ENCODE measurements at regions not wholly inside any gene's neighbourhood (a gene's known extent, or its start where the extent isn't known, plus 50 kb on each side); places are given as distances from the start of the nearest gene placed in this dataset.
"Not testable (repeated sequence)": the region's sequence is repeated elsewhere in the genome, so short reads cannot be mapped to it uniquely, and the experiment has no call there.

DNA sequence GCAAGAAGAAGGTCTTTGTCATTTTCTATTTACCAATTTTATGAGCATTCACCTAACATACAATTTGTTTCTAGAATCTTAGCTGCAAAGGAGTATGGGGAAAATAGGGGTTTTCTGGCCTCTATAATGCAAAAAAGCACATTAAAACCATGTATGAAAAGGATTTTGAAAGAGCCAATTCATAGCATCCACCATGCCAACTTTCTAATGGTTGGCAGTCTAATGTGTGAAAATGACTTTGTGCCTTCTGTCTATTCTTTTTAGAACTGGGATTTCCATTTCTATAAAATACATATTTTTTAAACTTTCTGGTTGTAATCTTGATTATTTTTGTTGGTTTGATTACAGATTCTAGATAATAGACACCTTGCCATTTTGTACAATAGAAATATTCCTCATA lies 333.7 kb upstream of the CNTN6 start:
- FAIRE-seq: no peak
- DNase-seq (ENCODE audit: insufficient read length, low spot score): no peak
- no peak for TF ChIP-seq POLR2A (IDR thresholded peaks at IDR 0.05; ENCODE audit: low read depth, low read length)

DNA sequence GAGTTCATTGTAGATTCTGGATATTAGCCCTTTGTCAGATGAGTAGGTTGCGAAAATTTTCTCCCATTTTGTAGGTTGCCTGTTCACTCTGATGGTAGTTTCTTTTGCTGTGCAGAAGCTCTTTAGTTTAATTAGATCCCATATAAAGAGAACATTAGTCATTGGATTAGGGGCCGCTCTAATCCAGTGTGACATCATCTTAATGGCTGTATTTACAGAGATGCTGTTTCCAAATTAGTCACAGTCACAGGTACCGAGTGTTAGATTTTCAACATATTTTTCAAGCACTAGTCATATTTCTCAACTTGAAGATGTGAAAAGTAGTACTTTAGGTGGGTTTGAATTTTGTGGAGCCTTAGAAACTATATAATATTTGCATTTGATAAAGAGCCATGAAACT lies 319.4 kb upstream of the CNTN6 start:
- not testable (repeated sequence) for DNase-seq (ENCODE audit: insufficient read length, low spot score); FAIRE-seq

DNA sequence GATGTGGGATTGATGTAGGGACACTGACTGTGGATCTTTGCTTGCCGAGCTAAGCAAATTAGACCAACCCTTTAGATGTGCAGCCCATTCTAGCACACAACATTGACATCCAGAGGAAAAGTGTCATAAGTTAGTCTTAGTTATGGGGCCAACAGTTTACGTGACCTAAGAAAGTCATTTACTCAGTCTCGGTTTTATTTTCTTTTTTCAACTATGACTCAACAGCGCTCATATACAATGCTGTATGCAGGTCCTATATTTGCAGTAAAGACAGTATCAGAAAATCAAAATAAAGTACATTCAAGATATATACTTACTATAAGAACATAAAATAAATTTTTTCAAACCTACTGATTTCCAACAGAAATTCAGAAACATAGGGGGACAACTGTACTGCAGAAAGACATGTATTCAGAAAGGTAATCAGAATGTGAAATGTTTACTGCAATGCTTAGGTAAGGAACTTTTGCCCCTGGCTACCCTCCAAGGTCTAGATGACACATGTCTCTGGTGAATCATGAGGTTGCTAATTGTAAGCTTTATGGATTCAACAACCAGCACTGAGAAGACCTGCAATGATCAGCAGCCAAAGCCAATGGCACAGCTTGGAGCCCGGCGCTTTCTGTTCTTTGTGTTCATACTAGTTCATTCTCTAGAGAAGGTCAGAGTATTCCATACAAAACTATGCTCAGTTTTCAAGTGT lies 317.5 kb upstream of the CNTN6 start:
- FAIRE-seq (no peak), DNase-seq (ENCODE audit: insufficient read length, low spot score) (no peak)
- TF ChIP-seq POLR2A (IDR thresholded peaks at IDR 0.05; ENCODE audit: low read depth, low read length): no peak

DNA sequence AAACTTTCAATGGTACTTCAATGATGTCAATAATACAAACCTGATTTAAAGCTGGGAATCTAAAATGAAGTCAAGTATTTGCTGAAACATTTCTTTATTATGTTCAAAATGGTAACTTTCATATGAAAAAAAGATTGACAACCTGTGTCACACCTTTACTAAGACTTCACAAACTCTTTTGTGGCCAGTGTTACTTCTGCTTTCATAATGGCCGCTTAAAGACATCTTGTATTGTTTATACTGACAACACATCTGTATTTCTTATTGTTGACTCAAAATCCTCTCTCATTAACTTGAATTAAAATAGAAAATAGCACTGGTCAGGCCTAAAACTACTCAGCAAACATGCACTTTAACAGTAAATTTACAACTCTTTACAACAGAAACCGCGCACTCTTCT lies 312.3 kb upstream of the CNTN6 start:
- FAIRE-seq: no peak
- DNase-seq (ENCODE audit: insufficient read length, low spot score): no peak

DNA sequence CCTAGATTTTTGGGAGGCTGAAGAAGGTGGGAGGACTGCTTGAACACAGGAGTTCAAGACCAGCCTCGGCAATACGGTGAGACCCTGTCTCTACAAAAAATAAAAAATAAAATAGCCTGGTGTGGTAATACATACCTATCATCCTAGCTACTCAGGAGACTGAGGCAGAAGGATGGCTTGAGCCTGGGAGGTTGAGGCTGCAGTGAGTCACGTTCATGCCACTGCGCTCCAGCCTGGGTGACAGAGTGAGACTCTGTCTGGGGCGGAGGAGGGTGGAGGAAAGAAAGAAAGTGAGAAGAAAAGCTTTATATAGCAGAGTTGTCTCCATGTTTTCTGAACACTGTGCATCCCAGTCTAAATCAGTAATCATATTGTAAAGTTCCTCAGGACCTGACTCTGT lies 301.4 kb upstream of the CNTN6 start:
- DNase-seq (ENCODE audit: insufficient read length, low spot score) (no peak), FAIRE-seq (no peak)
- no peak for TF ChIP-seq POLR2A (IDR thresholded peaks at IDR 0.05; ENCODE audit: low read depth, low read length)

More for the DNA sequence above, 312.3 kb upstream of the CNTN6 start:
- TF ChIP-seq POLR2A (IDR thresholded peaks at IDR 0.05; ENCODE audit: low read depth, low read length): no peak

DNA sequence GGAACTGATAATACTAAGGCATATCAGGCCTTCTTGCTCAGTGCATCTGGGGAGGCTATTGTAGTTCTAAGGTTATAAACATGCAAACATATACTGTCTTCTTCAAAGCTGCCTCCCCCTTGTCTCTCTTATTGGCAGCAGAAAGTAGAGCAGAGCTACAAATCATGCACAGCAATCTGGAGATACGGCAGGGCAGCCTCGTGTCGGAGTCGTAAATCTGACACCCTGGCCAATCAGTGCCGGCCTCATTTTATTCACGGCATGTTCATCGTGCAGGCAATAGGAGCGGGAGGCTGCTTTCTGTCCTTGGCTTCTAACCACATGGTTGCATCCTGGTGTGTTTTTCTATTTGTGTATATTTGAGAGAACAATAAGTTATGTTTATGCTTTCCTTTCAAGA lies 300.2 kb upstream of the CNTN6 start:
- FAIRE-seq (no peak), DNase-seq (ENCODE audit: insufficient read length, low spot score) (no peak)
- TF ChIP-seq POLR2A (IDR thresholded peaks at IDR 0.05; ENCODE audit: low read depth, low read length): no peak

DNA sequence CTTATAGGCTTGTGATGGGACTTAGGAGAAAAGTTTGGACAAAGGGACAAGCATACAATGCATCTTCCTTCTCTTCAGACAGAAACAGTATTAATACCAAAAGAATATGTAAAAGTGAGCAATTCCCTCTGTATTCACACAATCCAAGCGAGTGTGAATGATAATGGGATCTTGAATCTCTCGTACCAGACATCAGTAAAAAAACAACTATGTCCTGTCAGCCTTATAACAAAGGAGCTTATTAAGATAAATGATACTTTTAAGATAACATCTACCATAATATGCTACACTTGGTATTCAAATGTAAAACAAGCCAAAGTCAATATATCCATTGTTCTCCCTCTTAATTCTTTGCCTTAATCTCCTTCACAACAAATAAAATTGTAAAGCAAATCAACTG lies 288.6 kb upstream of the CNTN6 start:
- FAIRE-seq (no peak), DNase-seq (ENCODE audit: insufficient read length, low spot score) (no peak)
- TF ChIP-seq POLR2A (IDR thresholded peaks at IDR 0.05; ENCODE audit: low read depth, low read length): no peak

DNA sequence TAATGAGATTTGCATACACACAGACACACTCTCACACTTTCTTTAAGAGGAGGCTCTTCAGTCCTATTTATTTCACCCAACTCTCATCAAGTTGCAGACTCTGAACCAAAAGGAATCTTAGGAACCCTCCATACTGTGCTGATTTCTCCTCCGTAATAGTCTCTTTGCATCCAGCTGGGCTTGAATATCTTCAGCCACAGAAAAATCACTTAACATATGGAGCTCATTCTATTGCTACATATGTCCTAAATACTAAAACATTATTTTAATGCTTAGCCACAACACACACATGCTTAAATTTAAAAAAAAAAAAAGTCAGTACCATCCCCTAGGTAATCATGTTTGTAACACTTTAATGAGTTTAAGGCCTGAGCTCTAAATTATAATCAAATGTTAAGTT lies 287.5 kb upstream of the CNTN6 start:
- DNase-seq (ENCODE audit: insufficient read length, low spot score): no peak
- no peak for FAIRE-seq
- TF ChIP-seq POLR2A (IDR thresholded peaks at IDR 0.05; ENCODE audit: low read depth, low read length): no peak

DNA sequence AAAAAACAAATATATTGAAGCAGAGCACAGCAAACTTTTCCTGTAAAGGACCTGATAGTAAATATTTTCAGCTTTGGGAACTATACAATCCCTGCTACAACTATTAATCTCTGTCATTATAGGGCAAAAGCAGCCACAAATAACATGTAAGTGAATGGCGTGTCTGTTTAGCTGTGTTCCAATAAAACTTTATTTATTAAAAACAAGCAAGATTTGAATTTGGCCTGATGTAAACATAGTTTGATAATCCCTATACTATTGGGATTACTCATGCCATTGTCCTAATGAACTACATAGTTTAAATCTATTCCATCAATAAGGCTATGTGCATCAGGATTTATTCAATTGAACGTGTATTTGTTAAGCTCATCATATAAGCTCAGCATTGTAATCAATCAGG lies 286.8 kb upstream of the CNTN6 start:
- DNase-seq (ENCODE audit: insufficient read length, low spot score) (no peak), FAIRE-seq (no peak)
- no peak for TF ChIP-seq POLR2A (IDR thresholded peaks at IDR 0.05; ENCODE audit: low read depth, low read length)

DNA sequence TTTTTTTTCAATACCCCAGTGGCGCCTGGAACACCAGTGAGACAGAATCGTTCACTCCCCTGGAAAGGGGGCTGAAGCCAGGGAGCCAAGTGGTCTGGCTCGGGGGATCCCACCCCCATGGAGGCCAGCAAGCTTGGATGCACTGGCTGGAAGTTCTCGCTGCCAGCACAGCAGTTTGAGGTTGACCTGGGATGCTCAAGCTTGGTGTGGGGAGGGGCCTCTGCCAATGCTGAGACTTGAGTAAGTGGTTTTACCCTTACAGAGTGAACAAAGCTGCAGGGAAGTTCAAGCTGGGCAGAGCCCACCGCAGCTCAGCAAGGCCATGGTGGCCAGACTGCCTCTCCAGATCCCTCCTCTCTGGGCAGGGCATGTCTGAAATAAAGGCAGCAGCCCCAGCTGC lies 276.2 kb upstream of the CNTN6 start:
- TF ChIP-seq POLR2A (IDR thresholded peaks at IDR 0.05; ENCODE audit: low read depth, low read length): no peak
- DNase-seq (ENCODE audit: insufficient read length, low spot score) (no peak), FAIRE-seq (no peak)

DNA sequence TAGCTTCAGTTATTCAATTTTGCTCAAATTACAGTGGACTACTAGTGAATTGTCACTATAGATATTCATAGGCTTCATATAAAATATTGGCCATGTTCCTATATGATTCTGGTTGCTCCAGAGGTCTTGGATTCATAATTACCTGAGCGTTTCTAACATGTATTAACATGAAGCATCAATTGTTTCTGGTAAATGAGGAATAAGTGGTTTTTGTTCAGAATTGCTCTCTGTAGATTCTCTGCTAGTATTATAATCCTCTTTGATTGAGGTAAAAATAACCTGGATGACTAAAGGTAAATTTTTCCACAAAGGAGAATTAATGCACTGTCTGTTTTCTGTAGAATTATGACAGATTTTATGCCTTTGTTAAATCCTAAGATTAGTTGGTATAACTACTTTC lies 258.1 kb upstream of the CNTN6 start:
- DNase-seq (ENCODE audit: insufficient read length, low spot score) (no peak), FAIRE-seq (no peak)
- no peak for TF ChIP-seq POLR2A (IDR thresholded peaks at IDR 0.05; ENCODE audit: low read depth, low read length)

DNA sequence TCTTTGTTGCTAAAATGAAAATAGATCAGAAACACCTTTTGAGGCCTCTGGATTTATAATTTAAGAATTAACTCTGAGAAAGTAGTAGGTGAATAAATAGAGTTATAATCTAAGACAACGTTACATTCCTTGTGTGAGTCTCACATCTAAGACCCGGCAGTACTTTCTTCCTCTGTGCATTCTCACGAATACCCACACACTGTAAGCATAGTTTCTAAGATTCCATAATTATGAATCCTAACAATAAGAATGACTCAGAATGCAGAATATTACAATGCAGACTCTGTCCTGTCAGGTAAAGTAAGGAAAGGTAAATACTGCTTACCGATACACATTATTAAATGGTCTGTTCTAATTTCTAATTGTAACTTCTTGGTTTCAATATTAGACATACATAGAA lies 257.7 kb upstream of the CNTN6 start:
- no peak for TF ChIP-seq POLR2A (IDR thresholded peaks at IDR 0.05; ENCODE audit: low read depth, low read length)
- FAIRE-seq: no peak
- no peak for DNase-seq (ENCODE audit: insufficient read length, low spot score)

DNA sequence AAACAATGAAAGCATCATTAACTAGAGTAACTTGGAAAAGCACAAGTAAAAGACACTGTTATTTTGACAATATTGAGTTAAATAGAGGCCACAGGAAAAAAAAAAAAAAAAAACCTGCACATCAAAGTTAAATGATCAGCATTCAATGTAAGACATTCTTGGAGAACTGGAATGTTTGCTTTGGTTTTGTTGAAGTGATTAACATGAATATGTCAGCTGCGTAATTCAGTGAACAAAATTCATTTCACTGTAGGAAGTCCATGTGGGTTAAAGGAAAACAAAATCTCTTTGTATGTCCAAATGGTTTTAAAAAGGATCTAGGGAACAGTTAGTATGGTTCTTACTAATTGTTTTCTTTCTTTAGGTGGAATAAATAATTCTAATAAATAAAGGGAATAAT lies 252.8 kb upstream of the CNTN6 start:
- no peak for TF ChIP-seq POLR2A (IDR thresholded peaks at IDR 0.05; ENCODE audit: low read depth, low read length)
- no peak for FAIRE-seq

DNA sequence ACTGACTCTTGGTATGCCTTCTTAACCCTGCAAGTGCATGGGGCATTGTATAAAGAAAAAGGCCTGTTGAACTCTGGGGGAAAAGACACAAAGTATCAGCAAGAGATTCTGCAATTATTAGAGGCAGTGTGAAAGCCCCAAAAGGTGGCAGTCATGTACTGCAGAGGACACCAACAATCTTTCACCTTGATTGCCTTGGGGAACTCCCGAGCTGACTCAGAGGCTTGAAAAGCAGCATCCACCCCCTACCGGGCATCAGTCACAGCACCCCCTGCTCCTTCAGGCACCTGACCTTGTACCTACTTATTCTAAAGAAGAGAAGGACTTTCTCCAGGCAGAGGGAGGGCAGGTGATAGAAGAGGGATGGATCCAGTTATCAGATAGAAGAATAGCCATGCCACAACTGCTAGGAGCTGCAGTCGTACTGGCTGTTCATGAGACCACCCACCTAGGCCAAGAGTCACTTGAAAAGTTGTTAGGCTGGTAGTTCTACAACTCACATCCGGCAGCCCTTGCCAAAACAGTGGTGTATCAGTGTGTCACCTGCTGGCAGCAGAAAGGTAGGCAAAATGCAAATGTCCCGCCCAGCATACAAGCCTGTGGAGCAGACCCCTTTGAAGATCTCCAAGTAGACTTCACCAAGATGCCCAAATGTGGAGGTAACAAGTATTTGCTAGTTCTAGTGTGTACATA lies 241.6 kb upstream of the CNTN6 start:
- TF ChIP-seq POLR2A (IDR thresholded peaks at IDR 0.05; ENCODE audit: low read depth, low read length): no peak
- DNase-seq (ENCODE audit: insufficient read length, low spot score): no peak
- FAIRE-seq: no peak

More for the DNA sequence above, 252.8 kb upstream of the CNTN6 start:
- DNase-seq (ENCODE audit: insufficient read length, low spot score): no peak

DNA sequence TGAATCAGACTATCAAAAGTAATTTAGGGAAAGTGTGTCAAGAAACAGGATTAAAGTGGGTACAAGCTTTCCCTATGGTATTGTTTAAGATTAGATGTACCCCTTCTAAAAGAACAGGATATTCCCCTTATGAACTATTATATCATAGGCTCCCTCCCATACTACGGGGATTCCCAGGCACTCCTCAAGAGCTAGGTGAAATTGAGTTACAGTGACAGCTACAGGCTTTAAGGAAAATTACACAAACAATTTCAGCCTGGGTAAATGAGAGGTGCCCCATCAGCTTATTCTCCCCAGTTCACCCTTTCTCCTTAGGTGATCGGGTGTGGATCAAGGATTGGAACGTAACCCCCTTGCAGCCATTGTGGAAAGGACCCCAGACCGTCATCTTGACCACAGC lies 240.8 kb upstream of the CNTN6 start:
- no peak for TF ChIP-seq POLR2A (IDR thresholded peaks at IDR 0.05; ENCODE audit: low read depth, low read length)
- no peak for FAIRE-seq
- DNase-seq (ENCODE audit: insufficient read length, low spot score): no peak

Data from H54 (cell line).